Keratinocyte (primary cell): ENCODE measurements at regions not wholly inside any gene's neighbourhood (a gene's known extent, or its start where the extent isn't known, plus 50 kb on each side); places are given as distances from the start of the nearest gene placed in this dataset.

Source experiments
- DNase-seq: peaks from one replicate; pipeline ENCODE4 v3.0.0-alpha.2; 2011; ENCODE audit warnings: low read depth, missing footprints, low spot score
- FAIRE-seq: peaks from 2 replicates; lab custom pipeline; 2011; peaks lifted over from hg19 to GRCh38; lab: Jason Lieb, UNC
- H2AFZ ChIP-seq: 2 replicates; pipeline ENCODE4 v1.6.0; 2012; ENCODE audit warnings: low read length, control low read depth, inconsistent platforms; ENCODE audit not compliant: control insufficient read depth
- H3K27ac ChIP-seq: 2 replicates; pipeline ENCODE4 v1.5.1; 2011; ENCODE audit warnings: low read length; ENCODE audit not compliant: control insufficient read depth, insufficient read depth
- H3K27me3 ChIP-seq: 3 replicates; pipeline ENCODE4 v1.6.0; 2011; ENCODE audit warnings: low read length; ENCODE audit not compliant: control insufficient read depth, insufficient read depth; ENCODE audit errors: extremely low read depth
- H3K36me3 ChIP-seq, 2 experiments: 2 replicates in 1 of 2; 3 replicates in 1 of 2; pipeline ENCODE4 v1.5.1; 2011; ENCODE audit warnings: low read length in 2 of 2, mild to moderate bottlenecking in 1 of 2; ENCODE audit not compliant: control insufficient read depth in 2 of 2, insufficient read depth in 2 of 2; ENCODE audit errors: extremely low read depth in 1 of 2
- H3K4me1 ChIP-seq: 3 replicates; pipeline ENCODE4 v1.5.1; 2011; ENCODE audit warnings: low read length; ENCODE audit not compliant: control insufficient read depth, insufficient read depth; ENCODE audit errors: extremely low read depth
- H3K4me2 ChIP-seq: 3 replicates; pipeline ENCODE4 v1.6.0; 2011; ENCODE audit warnings: low read depth, low read length; ENCODE audit not compliant: control insufficient read depth, insufficient read depth; ENCODE audit errors: extremely low read depth
- H3K4me3 ChIP-seq, 3 experiments: fragments of 200-600 bp in 1 of 3; sonication (generic) in 1 of 3; 2 replicates in 2 of 3; 3 replicates in 1 of 3; pipeline ENCODE4 v1.5.1; 2011 to 2016; ENCODE audit warnings: low read length in 3 of 3, mild to moderate bottlenecking in 3 of 3, control low read depth in 2 of 3, inconsistent platforms in 1 of 3, low read depth in 1 of 3, mixed read lengths in 1 of 3, mixed run types in 1 of 3, moderate library complexity in 1 of 3; ENCODE audit not compliant: control insufficient read depth in 2 of 3, insufficient read depth in 2 of 3; ENCODE audit errors: extremely low read depth in 1 of 3
- H3K79me2 ChIP-seq: 2 replicates; pipeline ENCODE4 v1.6.0; 2012; ENCODE audit warnings: low read length; ENCODE audit not compliant: control insufficient read depth, insufficient read depth
- H3K9ac ChIP-seq: 3 replicates; pipeline ENCODE4 v1.6.0; 2011; ENCODE audit warnings: low read length; ENCODE audit not compliant: control insufficient read depth, insufficient read depth; ENCODE audit errors: extremely low read depth
- H3K9me1 ChIP-seq: 3 replicates; pipeline ENCODE4 v1.6.0; 2011; ENCODE audit warnings: low read length; ENCODE audit not compliant: control insufficient read depth, insufficient read depth; ENCODE audit errors: extremely low read depth
- H3K9me3 ChIP-seq: 2 replicates; pipeline ENCODE4 v1.5.1; 2012; ENCODE audit warnings: low read depth, low read length; ENCODE audit not compliant: control insufficient read depth
- H4K20me1 ChIP-seq: 3 replicates; pipeline ENCODE4 v1.6.0; 2011; ENCODE audit warnings: low read length; ENCODE audit not compliant: control insufficient read depth, insufficient read depth; ENCODE audit errors: extremely low read depth
- EZH2 ChIP-seq: IDR thresholded peaks from one replicate; pipeline ENCODE4 v1.6.1; 2012; ENCODE audit warnings: inconsistent platforms, mild to moderate bottlenecking, low read length, moderate library complexity
- dilution Hi-C: fragments of 300-500 bp; cut with MboI; formaldehyde crosslinking; loops from one replicate; pipeline ENCODE4 v1.7.0; 2020; ENCODE audit warnings: low sequenced_read_pairs; ENCODE audit not compliant: extremely low pct_ligation_motif_present
- TF ChIP-seq, protein P1 (sequence below), 3 experiments: IDR thresholded peaks in 1 of 3; conservative IDR thresholded peaks in 1 of 3; optimal IDR thresholded peaks in 1 of 3; 2 replicates in 2 of 3; 3 replicates in 1 of 3; pipeline versions ENCODE3 to v1.5.1; 2011; ENCODE audit warnings: low read length in 3 of 3, mild to moderate bottlenecking in 3 of 3, moderate library complexity in 2 of 3, control low read depth in 1 of 3, inconsistent platforms in 1 of 3; ENCODE audit not compliant: insufficient read depth in 2 of 3; ENCODE audit errors: extremely low read depth in 1 of 3

DNA sequence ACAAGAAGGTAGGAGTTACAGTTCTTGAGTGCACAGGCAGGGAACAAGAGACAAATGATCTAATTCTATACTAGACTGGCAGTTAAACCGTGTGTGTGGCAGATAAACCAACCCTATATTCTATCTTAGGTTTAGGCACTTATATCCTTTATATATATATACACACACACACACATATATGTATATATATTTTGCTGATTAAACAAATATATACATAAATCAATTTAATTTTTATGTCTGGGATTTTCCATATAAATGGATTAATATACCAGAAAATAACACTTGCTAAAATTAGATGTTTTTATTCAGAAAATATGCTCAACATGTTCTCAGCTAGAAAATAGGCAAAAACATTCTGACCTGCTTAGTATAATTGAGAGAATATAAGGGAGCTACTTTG lies 887.9 kb upstream of the KLHL29 start:
- TF ChIP-seq EZH2 = no peak
- TF ChIP-seq, protein P1, sequence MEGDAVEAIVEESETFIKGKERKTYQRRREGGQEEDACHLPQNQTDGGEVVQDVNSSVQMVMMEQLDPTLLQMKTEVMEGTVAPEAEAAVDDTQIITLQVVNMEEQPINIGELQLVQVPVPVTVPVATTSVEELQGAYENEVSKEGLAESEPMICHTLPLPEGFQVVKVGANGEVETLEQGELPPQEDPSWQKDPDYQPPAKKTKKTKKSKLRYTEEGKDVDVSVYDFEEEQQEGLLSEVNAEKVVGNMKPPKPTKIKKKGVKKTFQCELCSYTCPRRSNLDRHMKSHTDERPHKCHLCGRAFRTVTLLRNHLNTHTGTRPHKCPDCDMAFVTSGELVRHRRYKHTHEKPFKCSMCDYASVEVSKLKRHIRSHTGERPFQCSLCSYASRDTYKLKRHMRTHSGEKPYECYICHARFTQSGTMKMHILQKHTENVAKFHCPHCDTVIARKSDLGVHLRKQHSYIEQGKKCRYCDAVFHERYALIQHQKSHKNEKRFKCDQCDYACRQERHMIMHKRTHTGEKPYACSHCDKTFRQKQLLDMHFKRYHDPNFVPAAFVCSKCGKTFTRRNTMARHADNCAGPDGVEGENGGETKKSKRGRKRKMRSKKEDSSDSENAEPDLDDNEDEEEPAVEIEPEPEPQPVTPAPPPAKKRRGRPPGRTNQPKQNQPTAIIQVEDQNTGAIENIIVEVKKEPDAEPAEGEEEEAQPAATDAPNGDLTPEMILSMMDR (optimal IDR thresholded peaks at IDR 0.05 in 1 of 3, IDR thresholded peaks at IDR 0.05 in 1 of 3, conservative IDR thresholded peaks at IDR 0.05 in 1 of 3; ENCODE audit: extremely low read depth in 1 of 3, insufficient read depth in 2 of 3, low read length in 3 of 3) = no peak

GRCh38 chr2:22497789-22498188 lies 887.2 kb upstream of the KLHL29 start:
- no peak overlapping the region for H3K9ac ChIP-seq
- no peaks in the 10 kb centered on the region for H3K36me3 ChIP-seq
- no peak overlapping the region for H3K4me2 ChIP-seq
- H3K27me3 ChIP-seq = no peaks in the 10 kb centered on the region
- H3K9me3 ChIP-seq = no peaks in the 10 kb centered on the region
- no peak overlapping the region for H3K27ac ChIP-seq
- no peaks in the 10 kb centered on the region for H3K9me1 ChIP-seq
- no peaks in the 10 kb centered on the region for H4K20me1 ChIP-seq
- TF ChIP-seq EZH2 = no peak
- TF ChIP-seq, protein P1 (optimal IDR thresholded peaks at IDR 0.05 in 1 of 3, IDR thresholded peaks at IDR 0.05 in 1 of 3, conservative IDR thresholded peaks at IDR 0.05 in 1 of 3; ENCODE audit: extremely low read depth in 1 of 3, insufficient read depth in 2 of 3, low read length in 3 of 3) = no peak
- DNase-seq = no peak
- H3K4me1 ChIP-seq = no peaks in the 10 kb centered on the region
- H2AFZ ChIP-seq = no peak overlapping the region
- no peak for FAIRE-seq
- H3K79me2 ChIP-seq = no peaks in the 10 kb centered on the region
- no peak overlapping the region for H3K4me3 ChIP-seq
- dilution Hi-C loops = no loop called here

More for the DNA sequence above, 887.9 kb upstream of the KLHL29 start:
- no peak overlapping the region for H3K27ac ChIP-seq
- no peak overlapping the region for H3K4me3 ChIP-seq
- no peak overlapping the region for H3K9ac ChIP-seq
- no peak overlapping the region for H2AFZ ChIP-seq
- H3K27me3 ChIP-seq = no peaks in the 10 kb centered on the region
- DNase-seq (no peak), FAIRE-seq (no peak)
- no peaks in the 10 kb centered on the region for H3K9me3 ChIP-seq
- H3K79me2 ChIP-seq = no peaks in the 10 kb centered on the region
- dilution Hi-C loops = no loop called here
- H3K4me2 ChIP-seq = no peak overlapping the region
- no peaks in the 10 kb centered on the region for H4K20me1 ChIP-seq
- no peaks in the 10 kb centered on the region for H3K36me3 ChIP-seq
- no peaks in the 10 kb centered on the region for H3K9me1 ChIP-seq
- H3K4me1 ChIP-seq = no peaks in the 10 kb centered on the region
